Keratinocyte (primary cell): ENCODE measurements at regions not wholly inside any gene's neighbourhood (a gene's known extent, or its start where the extent isn't known, plus 50 kb on each side); places are given as distances from the start of the nearest gene placed in this dataset.

ENCODE experiments used
- DNase-seq: peaks from one replicate; pipeline ENCODE4 v3.0.0-alpha.2; 2011; ENCODE audit warnings: low read depth, missing footprints, low spot score
- FAIRE-seq: peaks from 2 replicates; lab custom pipeline; 2011; peaks lifted over from hg19 to GRCh38; lab: Jason Lieb, UNC
- H2AFZ ChIP-seq: 2 replicates; pipeline ENCODE4 v1.6.0; 2012; ENCODE audit warnings: low read length, control low read depth, inconsistent platforms; ENCODE audit not compliant: control insufficient read depth
- H3K27ac ChIP-seq: 2 replicates; pipeline ENCODE4 v1.5.1; 2011; ENCODE audit warnings: low read length; ENCODE audit not compliant: control insufficient read depth, insufficient read depth
- H3K27me3 ChIP-seq: 3 replicates; pipeline ENCODE4 v1.6.0; 2011; ENCODE audit warnings: low read length; ENCODE audit not compliant: control insufficient read depth, insufficient read depth; ENCODE audit errors: extremely low read depth
- H3K36me3 ChIP-seq, 2 experiments: 2 replicates in 1 of 2; 3 replicates in 1 of 2; pipeline ENCODE4 v1.5.1; 2011; ENCODE audit warnings: low read length in 2 of 2, mild to moderate bottlenecking in 1 of 2; ENCODE audit not compliant: control insufficient read depth in 2 of 2, insufficient read depth in 2 of 2; ENCODE audit errors: extremely low read depth in 1 of 2
- H3K4me1 ChIP-seq: 3 replicates; pipeline ENCODE4 v1.5.1; 2011; ENCODE audit warnings: low read length; ENCODE audit not compliant: control insufficient read depth, insufficient read depth; ENCODE audit errors: extremely low read depth
- H3K4me2 ChIP-seq: 3 replicates; pipeline ENCODE4 v1.6.0; 2011; ENCODE audit warnings: low read depth, low read length; ENCODE audit not compliant: control insufficient read depth, insufficient read depth; ENCODE audit errors: extremely low read depth
- H3K4me3 ChIP-seq, 3 experiments: fragments of 200-600 bp in 1 of 3; sonication (generic) in 1 of 3; 2 replicates in 2 of 3; 3 replicates in 1 of 3; pipeline ENCODE4 v1.5.1; 2011 to 2016; ENCODE audit warnings: low read length in 3 of 3, mild to moderate bottlenecking in 3 of 3, control low read depth in 2 of 3, inconsistent platforms in 1 of 3, low read depth in 1 of 3, mixed read lengths in 1 of 3, mixed run types in 1 of 3, moderate library complexity in 1 of 3; ENCODE audit not compliant: control insufficient read depth in 2 of 3, insufficient read depth in 2 of 3; ENCODE audit errors: extremely low read depth in 1 of 3
- H3K79me2 ChIP-seq: 2 replicates; pipeline ENCODE4 v1.6.0; 2012; ENCODE audit warnings: low read length; ENCODE audit not compliant: control insufficient read depth, insufficient read depth
- H3K9ac ChIP-seq: 3 replicates; pipeline ENCODE4 v1.6.0; 2011; ENCODE audit warnings: low read length; ENCODE audit not compliant: control insufficient read depth, insufficient read depth; ENCODE audit errors: extremely low read depth
- H3K9me1 ChIP-seq: 3 replicates; pipeline ENCODE4 v1.6.0; 2011; ENCODE audit warnings: low read length; ENCODE audit not compliant: control insufficient read depth, insufficient read depth; ENCODE audit errors: extremely low read depth
- H3K9me3 ChIP-seq: 2 replicates; pipeline ENCODE4 v1.5.1; 2012; ENCODE audit warnings: low read depth, low read length; ENCODE audit not compliant: control insufficient read depth
- H4K20me1 ChIP-seq: 3 replicates; pipeline ENCODE4 v1.6.0; 2011; ENCODE audit warnings: low read length; ENCODE audit not compliant: control insufficient read depth, insufficient read depth; ENCODE audit errors: extremely low read depth
- CTCF ChIP-seq, 3 experiments: IDR thresholded peaks in 1 of 3; conservative IDR thresholded peaks in 1 of 3; optimal IDR thresholded peaks in 1 of 3; 2 replicates in 2 of 3; 3 replicates in 1 of 3; pipeline versions ENCODE3 to v1.5.1; 2011; ENCODE audit warnings: low read length in 3 of 3, mild to moderate bottlenecking in 3 of 3, moderate library complexity in 2 of 3, control low read depth in 1 of 3, inconsistent platforms in 1 of 3; ENCODE audit not compliant: insufficient read depth in 2 of 3; ENCODE audit errors: extremely low read depth in 1 of 3
- EZH2 ChIP-seq: IDR thresholded peaks from one replicate; pipeline ENCODE4 v1.6.1; 2012; ENCODE audit warnings: inconsistent platforms, mild to moderate bottlenecking, low read length, moderate library complexity
- dilution Hi-C: fragments of 300-500 bp; cut with MboI; formaldehyde crosslinking; loops from one replicate; pipeline ENCODE4 v1.7.0; 2020; ENCODE audit warnings: low sequenced_read_pairs; ENCODE audit not compliant: extremely low pct_ligation_motif_present

GRCh38 chr12:127146991-127147718 is 1119.8 kb upstream of the TMEM132C start:
- TF ChIP-seq EZH2: no peak
- TF ChIP-seq CTCF (optimal IDR thresholded peaks at IDR 0.05 in 1 of 3, IDR thresholded peaks at IDR 0.05 in 1 of 3, conservative IDR thresholded peaks at IDR 0.05 in 1 of 3; ENCODE audit: extremely low read depth in 1 of 3, insufficient read depth in 2 of 3, low read length in 3 of 3): no peak
- no peaks in the 10 kb centered on the region for H3K4me1 ChIP-seq
- no peak overlapping the region for H3K4me2 ChIP-seq
- H3K27me3 ChIP-seq: no peaks in the 10 kb centered on the region
- no peaks in the 10 kb centered on the region for H4K20me1 ChIP-seq
- dilution Hi-C loops: no loop called here
- H3K4me3 ChIP-seq: no peak overlapping the region
- no peaks in the 10 kb centered on the region for H3K9me3 ChIP-seq
- no peak overlapping the region for H3K27ac ChIP-seq
- FAIRE-seq (no peak), DNase-seq (no peak)
- no peak overlapping the region for H2AFZ ChIP-seq
- H3K9me1 ChIP-seq: no peaks in the 10 kb centered on the region
- H3K36me3 ChIP-seq: no peaks in the 10 kb centered on the region
- H3K79me2 ChIP-seq: no peaks in the 10 kb centered on the region
- H3K9ac ChIP-seq: no peak overlapping the region

- Histone ChIP-seq H3K9me1 (no peaks in the 10 kb centered on the region), H3K9me3 (no peaks in the 10 kb centered on the region), H3K36me3 (no peaks in the 10 kb centered on the region), H3K4me1 (no peaks in the 10 kb centered on the region), H4K20me1 (no peaks in the 10 kb centered on the region), H3K4me2 (no peak overlapping the region), H3K79me2 (no peaks in the 10 kb centered on the region), H2AFZ (no peak overlapping the region), H3K4me3 (no peak overlapping the region), H3K9ac (no peak overlapping the region), H3K27me3 (no peaks in the 10 kb centered on the region), H3K27ac (no peak overlapping the region)
- no peak for DNase-seq
- dilution Hi-C loops: no loop called here
- TF ChIP-seq CTCF (optimal IDR thresholded peaks at IDR 0.05 in 1 of 3, IDR thresholded peaks at IDR 0.05 in 1 of 3, conservative IDR thresholded peaks at IDR 0.05 in 1 of 3; ENCODE audit: extremely low read depth in 1 of 3, insufficient read depth in 2 of 3, low read length in 3 of 3) (no peak), EZH2 (no peak)
- FAIRE-seq: no peak
Measured at GRCh38 chr12:127147724-127148123, 1119.2 kb upstream of the TMEM132C start.
